HS-5 (cell line): ENCODE measurements at regions not wholly inside any gene's neighbourhood (a gene's known extent, or its start where the extent isn't known, plus 50 kb on each side); places are given as distances from the start of the nearest gene placed in this dataset.
"Not testable (repeated sequence)": the region's sequence is repeated elsewhere in the genome, so short reads cannot be mapped to it uniquely, and the experiment has no call there.

Source experiments
- DNase-seq: peaks from one replicate; pipeline ENCODE4 v3.0.0-alpha.2; 2012; ENCODE audit warnings: low read depth

GRCh38 chr6:144776031-144776819 lies 491.1 kb downstream of the UTRN start:
- no peak for DNase-seq

DNA sequence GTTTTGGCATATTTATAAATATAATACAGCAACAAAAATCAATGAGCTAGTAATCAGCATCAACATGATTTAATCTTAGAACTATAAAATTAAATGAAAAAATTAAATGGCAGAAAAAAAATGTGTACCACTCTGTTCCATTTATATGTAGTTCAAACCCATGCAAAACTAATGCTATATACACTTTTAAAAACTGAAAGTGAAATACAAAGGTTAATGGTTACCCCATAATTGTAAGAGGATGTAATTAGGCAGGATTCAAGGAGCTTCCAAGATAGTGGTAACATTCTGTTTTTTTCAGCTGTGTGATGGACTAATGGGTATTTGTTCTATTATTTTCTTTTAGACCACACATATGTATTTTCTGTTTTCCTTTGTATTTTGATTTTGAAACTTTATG lies 492.1 kb downstream of the UTRN start:
- DNase-seq: no peak

- DNase-seq: no peak
Observed at GRCh38 chr6:144778056-144778455, 492.9 kb downstream of the UTRN start.

DNA sequence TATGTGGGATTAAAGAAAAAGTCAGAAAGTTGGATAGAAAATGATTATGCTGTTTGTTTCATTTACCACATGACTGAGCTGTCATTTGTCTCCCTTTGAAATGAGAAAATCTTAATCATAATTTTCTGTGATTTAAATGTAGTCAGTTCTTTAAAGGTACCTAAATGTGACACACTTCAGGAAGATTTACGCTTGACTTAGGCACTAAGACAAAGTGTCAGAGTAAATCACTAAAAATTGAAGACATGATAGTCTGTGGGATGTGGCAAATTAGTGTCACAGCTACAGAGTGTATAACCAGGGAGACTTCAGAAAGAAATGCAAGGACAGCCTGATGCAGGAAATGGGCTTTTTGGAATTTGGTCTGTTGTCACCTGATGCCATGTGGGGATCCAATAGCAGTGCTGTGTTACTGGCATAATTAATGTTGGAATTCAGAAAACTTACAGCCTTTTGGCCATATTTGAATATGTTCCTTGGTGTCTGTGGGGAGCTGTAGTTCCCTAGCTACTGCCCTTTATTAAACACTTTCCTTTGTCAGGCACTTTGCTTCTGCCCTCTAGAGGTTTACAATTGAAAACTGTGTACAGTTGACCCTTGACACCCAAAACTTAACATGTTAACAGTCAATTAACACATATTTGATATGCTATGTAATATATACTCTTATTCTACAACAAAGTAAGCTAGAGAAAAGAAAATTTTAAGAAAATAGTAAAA lies 493.8 kb downstream of the UTRN start:
- DNase-seq: no peak

DNA sequence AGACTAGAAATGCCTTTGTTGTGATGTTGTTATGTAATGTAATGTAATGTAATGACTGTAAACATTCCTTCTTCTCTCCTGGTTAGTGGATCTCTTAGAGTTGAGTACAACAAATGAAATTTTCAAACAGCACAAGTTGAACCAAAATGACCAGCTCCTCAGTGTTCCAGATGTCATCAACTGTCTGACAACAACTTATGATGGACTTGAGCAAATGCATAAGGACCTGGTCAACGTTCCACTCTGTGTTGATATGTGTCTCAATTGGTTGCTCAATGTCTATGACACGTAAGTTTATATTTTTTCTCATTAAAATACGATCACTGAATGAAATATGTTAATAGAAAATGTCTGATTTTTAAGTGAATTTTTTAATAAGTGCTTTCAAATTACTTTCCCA lies 496.7 kb downstream of the UTRN start:
- no peak for DNase-seq

GRCh38 chr6:144782634-144783033 lies 497.5 kb downstream of the UTRN start:
- no peak for DNase-seq

GRCh38 chr6:144785056-144785455 lies 499.9 kb downstream of the UTRN start:
- no peak for DNase-seq

DNA sequence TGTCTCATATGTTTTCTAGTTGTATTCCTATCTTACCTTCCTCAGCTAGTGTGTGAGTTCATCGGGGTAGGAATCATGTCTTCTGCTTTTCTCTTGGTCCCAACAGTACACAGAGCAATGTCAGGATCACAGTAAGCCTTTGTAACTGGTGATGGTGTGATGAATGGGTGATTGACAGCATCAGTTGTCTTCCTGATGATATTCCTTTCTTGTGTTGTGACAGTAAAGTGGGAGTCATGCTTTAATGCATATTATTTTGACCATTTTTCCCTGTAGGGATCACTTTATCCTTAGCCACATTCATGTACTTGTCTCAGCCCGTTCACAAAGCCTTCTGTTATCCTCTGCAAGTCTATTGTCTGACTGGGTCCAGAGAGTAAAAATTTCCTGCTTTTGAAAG lies 501.7 kb downstream of the UTRN start:
- DNase-seq: no peak

DNA sequence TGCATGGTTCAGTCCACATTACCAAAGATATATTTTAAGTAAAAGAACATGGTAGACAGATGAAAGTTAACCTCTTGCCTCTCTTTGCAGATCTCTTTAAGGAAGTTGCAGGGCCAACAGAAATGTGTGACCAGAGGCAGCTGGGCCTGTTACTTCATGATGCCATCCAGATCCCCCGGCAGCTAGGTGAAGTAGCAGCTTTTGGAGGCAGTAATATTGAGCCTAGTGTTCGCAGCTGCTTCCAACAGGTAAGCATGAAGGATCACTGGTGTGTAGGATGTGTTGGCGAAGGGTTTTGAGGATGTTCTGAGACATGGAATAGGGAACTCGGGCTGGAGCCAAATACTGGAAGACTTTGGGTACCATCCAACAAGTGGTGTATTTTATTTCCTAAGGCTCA lies 508.6 kb downstream of the UTRN start:
- no peak for DNase-seq

DNA sequence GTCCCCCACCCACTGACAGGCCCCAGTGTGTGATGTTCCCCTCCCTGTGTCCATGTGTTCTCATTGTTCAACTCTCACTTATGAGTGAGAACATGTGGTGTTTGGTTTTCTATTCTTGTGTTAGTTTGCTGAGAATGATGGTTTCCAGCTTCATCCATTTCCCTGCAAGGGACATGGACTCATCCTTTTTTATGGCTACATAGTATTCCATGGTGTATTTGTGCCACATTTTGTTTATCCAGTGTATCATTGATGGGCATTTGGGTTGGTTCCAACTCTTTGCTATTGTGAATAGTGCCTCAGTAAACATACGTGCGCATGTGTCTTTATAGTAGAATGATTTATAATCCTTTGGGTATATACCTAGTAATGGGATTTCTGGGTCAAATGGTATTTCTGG lies 509.9 kb downstream of the UTRN start:
- not testable (repeated sequence) for DNase-seq

DNA sequence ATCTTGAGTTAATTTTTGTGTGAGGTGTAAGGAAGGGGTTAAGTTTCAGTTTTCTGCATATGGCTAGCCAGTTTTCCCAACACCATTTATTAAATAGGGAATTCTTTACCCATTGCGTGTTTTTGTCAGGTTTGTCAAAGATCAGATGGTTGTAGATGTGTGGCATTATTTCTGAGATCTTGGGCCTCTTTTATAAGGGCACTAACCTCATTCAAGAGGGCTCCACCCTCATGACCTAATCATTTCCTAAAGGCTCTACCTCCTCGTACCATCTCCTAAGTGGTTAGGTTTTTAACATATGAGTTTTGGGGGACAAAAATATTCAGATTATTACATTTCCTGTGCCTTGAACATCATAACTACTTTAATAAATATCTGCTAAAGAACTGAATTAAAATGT lies 510.9 kb downstream of the UTRN start:
- DNase-seq: no peak

- peak; percentile 87 for DNase-seq
Observed at GRCh38 chr6:144797881-144798589, 512.9 kb downstream of the UTRN start.

DNA sequence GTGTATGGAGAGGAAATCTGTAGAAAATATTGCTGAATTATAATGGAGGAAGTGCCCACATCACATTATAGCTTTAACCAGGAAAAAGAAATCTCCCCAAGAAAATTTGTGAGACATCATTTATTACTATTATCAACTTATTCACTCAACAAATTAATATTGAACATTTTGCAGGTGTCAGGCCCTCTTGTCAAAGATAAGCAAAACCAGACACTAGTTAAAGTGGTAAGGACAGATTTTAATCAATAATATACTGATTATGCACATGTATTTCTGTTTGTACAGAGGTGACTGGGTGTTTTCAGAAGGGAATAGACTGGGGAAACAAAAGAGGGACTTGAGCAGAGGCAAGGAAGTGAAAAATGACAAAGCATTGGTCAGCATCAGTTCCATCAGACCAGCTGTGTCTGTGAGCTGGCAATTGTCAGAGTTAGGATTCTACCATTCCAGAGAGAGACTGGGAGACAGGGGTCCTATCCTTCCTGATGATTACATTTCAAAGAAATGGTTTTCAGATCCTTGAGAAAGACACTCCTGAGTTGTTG lies 519.2 kb downstream of the UTRN start:
- DNase-seq: no peak

DNA sequence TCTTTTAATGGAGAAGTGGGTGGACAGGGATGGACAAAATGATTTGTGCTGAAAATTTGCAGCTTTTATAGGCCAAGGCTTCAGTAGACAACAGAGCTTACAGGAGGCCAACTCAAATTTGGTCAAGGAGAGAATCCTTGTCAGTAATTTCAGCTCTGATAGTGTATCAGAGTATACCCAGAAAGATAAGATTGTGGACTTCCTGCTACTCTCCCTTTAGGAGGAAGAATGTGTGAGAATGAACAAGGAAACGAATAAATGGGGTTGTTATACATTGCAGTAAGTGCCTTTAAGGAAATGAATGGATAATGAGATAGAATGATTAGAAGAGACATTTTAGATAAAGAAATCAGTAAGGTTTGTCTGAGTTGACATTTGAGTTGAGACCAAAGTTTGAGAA lies 519.9 kb downstream of the UTRN start:
- DNase-seq: no peak

GRCh38 chr6:144806222-144806621 lies 521.1 kb downstream of the UTRN start:
- no peak for DNase-seq

DNA sequence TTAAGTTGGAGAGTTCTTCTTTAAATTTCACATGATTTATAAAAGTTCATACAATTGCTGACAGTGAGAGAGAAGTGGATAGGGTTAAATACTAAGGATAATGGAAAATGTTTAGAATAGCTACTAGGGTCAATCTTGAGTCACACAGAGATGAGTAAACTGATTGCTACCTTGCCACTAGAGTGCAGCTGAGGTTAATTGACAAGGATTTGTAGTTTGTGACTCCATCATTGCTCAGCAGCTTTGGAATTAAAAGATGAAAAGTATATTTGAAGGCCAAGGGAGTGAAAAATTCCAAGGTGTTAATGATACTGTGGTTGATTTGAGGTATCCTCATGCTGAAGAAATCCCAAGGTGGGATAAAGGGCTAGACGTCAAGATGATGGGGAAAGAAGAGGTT lies 524.0 kb downstream of the UTRN start:
- DNase-seq: peak; percentile 48

DNA sequence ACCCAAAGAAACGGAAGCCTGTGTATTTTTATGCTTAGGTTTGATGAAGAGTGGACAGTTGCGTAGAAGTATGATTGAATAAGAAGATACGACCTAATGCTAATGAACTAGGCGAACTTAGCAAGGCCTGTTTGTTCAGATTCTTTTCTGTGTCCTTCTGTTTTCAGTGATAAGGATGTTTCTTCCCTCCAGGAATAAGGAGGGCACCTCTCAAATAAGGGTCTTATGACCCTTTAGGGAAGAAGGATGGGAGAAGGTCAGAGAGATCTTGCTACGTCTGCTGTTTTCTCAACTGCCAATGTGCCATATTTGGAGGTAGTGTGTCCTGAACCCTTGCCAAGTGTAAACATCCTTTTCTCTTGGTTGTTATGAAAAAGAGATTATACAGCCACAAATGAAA lies 524.8 kb downstream of the UTRN start:
- DNase-seq: no peak

GRCh38 chr6:144811140-144811539 lies 526.0 kb downstream of the UTRN start:
- DNase-seq: no peak

- no peak for DNase-seq
Observed at GRCh38 chr6:144816936-144817335, 531.8 kb downstream of the UTRN start.

DNA sequence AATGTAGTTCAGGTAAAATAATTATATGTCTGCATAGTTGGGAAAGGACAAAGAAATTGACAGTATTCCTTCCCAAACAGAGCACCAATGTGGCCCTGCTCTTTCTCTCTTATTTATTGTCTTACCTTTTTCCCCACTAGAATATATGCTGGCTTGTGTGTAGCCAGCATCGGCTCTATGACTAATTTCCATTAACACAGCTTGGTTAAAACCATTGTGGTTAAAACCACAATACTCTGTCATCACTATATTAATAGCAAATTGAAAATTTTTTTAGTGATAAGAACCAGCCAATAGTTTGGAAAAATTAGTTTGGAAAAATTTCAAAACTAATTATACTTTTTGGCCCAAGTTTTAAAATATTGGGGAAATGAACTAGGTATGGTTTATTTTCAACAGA lies 535.1 kb downstream of the UTRN start:
- no peak for DNase-seq

DNA sequence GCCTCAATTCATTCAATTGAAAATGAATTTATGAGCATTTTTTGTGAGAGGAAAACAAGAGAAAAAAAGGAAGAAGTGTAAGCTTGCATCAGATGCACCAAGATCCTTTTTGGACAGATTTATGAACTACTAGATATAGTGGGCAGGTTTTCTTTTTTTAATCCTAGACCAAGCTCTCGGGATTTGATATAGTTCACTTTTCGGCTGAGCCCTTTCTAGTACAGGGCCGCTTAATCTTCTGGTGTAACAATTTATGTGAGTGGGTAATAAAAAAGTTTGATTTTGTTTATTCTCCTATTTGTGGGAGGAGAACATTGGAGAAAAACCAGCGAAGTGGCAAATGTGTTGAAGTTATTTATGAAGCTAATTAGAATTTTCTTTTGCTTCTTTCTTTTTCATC lies 538.0 kb downstream of the UTRN start:
- DNase-seq: no peak

- DNase-seq: no peak
Observed at GRCh38 chr6:144824018-144824417, 538.9 kb downstream of the UTRN start.
